Iris pigment epithelial cell (primary cell): ENCODE measurements at regions not wholly inside any gene's neighbourhood (a gene's known extent, or its start where the extent isn't known, plus 50 kb on each side); places are given as distances from the start of the nearest gene placed in this dataset.

Experiments used
- DNase-seq: peaks from one replicate; pipeline ENCODE4 v3.0.0-alpha.2; 2011; ENCODE audit warnings: low read depth

GRCh38 chr9:13896922-13897835 is 416.8 kb downstream of the NFIB start:
- DNase-seq: no peak

- no peak for DNase-seq
These were observed 417.9 kb downstream of the NFIB start for GRCh38 chr9:13896047-13896446.

GRCh38 chr9:13885258-13885657 is 428.7 kb downstream of the NFIB start:
- DNase-seq: no peak

- DNase-seq: no peak
These were observed 434.0 kb downstream of the NFIB start for GRCh38 chr9:13879981-13880380.

- DNase-seq: no peak
These were observed 434.9 kb downstream of the NFIB start for GRCh38 chr9:13879011-13879410.

GRCh38 chr9:13878241-13878711 is 435.7 kb downstream of the NFIB start:
- no peak for DNase-seq

- no peak for DNase-seq
These were observed 437.2 kb downstream of the NFIB start for GRCh38 chr9:13876741-13877140.

GRCh38 chr9:13873203-13873602 is 440.7 kb downstream of the NFIB start:
- no peak for DNase-seq

GRCh38 chr9:13868336-13868735 is 445.6 kb downstream of the NFIB start:
- DNase-seq: no peak

- DNase-seq: peak; percentile 72
These were observed 448.1 kb downstream of the NFIB start for GRCh38 chr9:13865869-13866268.

- no peak for DNase-seq
These were observed 450.8 kb downstream of the NFIB start for GRCh38 chr9:13863112-13863511.

GRCh38 chr9:13862654-13863053 is 451.3 kb downstream of the NFIB start:
- no peak for DNase-seq

GRCh38 chr9:13860946-13861640 is 452.8 kb downstream of the NFIB start:
- no peak for DNase-seq

GRCh38 chr9:13860019-13860418 is 453.9 kb downstream of the NFIB start:
- peak; percentile 46 for DNase-seq

GRCh38 chr9:13857521-13857920 is 456.4 kb downstream of the NFIB start:
- DNase-seq: peak; percentile 68

- no peak for DNase-seq
These were observed 466.7 kb downstream of the NFIB start for GRCh38 chr9:13847270-13847669.

GRCh38 chr9:13845460-13845859 is 468.5 kb downstream of the NFIB start:
- DNase-seq: peak; percentile 86

- DNase-seq: no peak
These were observed 472.0 kb downstream of the NFIB start for GRCh38 chr9:13841746-13842462.

- DNase-seq: no peak
These were observed 481.5 kb downstream of the NFIB start for GRCh38 chr9:13832446-13832845.

GRCh38 chr9:13823026-13823425 is 490.9 kb downstream of the NFIB start:
- peak; percentile 62 for DNase-seq

- peak; percentile 58 for DNase-seq
These were observed 496.1 kb downstream of the NFIB start for GRCh38 chr9:13817754-13818278.

GRCh38 chr9:13816837-13817236 is 497.1 kb downstream of the NFIB start:
- no peak for DNase-seq
